HS-5 (cell line): ENCODE measurements at regions not wholly inside any gene's neighbourhood (a gene's known extent, or its start where the extent isn't known, plus 50 kb on each side); places are given as distances from the start of the nearest gene placed in this dataset.
"Not testable (repeated sequence)": the region's sequence is repeated elsewhere in the genome, so short reads cannot be mapped to it uniquely, and the experiment has no call there.

Experiments used
- DNase-seq: peaks from one replicate; pipeline ENCODE4 v3.0.0-alpha.2; 2012; ENCODE audit warnings: low read depth

DNA sequence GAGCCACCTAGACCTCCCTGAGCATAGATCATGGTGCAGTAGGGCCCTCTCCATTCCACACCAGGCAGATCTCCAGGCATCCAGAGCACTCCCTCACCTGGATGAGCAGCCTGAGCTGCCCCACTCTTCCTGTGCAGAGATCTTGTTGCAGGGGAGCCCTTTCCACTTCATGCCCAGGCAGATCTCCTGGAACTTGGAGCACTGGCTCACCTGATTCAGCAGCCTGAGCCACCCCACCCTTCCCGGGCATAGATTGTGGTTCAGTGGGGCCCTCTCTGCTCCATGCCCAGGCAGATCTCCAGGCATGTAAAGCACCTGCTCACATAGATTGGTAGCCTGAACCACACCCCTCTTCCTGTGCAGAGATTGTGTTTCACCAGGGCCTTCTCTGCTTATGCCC, 78.0 kb downstream of the SEC16B start:
- no peak for DNase-seq

DNA sequence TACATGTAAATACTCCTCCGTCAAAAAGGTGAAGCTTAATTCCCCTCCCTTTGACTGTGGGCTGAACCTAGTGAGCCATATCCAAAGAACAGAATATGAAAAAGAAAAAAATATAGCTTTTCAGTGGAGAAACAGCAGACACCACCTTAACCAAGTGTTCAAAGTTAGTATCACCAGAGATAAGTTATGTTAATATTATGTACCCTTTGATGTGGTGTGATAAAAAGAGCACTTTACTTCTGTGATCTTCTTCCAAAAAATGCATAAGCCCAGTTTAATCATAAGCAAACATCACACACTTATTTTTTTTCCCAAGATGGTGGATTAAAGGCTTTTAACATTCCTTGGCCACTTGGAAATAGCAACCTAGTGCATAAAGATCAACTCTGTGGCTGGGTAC, 79.4 kb downstream of the SEC16B start:
- DNase-seq: no peak

DNA sequence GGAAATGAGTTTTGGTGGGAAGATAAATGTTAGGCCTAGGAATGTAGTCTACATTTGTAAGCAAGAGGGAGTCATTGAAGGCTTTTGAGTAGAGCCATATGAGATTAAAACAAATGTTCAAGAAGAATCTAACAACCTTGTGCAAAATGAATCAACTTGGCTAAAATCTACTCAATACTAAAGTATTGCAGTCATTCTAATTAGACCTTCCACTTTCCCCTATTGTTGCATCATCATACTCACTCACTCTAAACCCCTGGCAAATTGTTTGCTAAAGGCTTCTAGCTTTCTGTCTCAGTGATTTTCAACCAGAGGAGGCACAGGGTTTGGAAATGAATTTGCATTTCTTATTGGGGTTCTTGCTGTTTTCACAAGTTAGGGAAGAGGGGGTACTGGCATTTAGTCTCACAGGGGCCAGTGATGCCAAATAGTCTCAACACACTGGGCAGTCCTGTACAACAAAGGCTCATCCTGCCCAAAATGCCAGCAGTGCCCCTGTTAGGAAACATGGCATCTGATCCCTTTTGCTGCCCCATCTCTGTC, 85.3 kb downstream of the SEC16B start:
- no peak for DNase-seq

DNA sequence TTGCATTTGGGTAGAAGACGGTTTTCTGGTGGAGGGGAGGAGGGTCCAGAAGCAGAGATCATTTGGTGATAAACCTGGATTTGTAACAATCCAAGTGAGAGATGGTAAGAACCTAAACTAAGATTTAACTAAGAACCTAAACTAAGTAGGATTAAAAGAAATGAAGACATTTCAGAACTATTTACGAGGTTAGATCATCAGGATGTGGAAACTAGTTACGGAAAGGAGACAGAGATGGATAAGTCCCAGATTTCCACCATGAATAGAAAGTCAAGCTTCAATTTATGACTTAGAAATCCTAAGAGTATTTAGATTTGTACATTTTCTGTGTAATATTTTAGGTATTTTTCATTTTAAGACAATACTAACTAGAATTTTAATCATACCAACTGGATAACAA, 86.3 kb downstream of the SEC16B start:
- no peak for DNase-seq

DNA sequence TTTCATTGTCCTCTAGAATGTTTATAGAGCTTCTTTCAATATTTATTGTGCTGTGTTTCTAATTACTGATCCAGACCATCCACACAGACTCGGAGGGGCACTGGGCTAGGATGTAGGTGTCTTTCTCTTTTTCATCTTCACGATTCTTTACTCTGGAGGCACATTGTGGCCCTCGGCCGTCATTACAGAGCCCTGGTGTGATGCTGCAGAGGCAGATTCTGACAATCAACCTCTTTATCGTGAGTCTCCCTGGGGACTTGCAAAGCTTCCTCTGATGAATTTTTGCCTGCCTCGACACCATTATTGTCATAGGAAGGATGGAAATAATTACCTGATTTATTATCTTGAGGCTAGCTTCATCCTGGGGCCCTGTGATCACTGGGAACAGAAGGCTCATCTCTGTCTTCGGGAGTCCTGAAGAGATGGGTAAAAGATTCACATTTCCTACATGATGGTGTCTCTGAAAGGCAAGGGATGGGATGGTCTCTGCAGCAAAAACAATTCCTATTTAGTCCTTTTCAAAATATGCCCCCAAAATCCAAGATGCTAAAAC, 89.4 kb downstream of the SEC16B start:
- no peak for DNase-seq

DNA sequence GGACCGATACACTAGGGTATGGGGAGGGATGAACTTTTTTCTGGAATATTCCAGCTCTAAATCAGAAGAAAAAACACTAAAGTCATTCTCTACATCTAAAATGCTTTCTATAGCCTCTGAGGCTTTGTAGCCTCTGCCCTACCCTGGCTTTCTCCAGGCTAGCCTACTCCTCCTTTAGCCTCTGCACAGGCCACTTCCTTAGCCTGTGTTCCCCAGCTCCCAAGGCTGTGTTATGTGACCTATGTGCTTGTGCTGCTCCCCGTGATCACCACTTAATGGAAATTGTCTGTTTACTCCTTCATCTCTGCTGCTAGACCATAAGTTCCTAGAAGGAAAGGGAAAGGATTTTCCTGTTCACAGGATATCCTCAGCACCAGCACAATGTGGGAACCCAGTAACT, 92.8 kb downstream of the SEC16B start:
- DNase-seq: no peak

DNA sequence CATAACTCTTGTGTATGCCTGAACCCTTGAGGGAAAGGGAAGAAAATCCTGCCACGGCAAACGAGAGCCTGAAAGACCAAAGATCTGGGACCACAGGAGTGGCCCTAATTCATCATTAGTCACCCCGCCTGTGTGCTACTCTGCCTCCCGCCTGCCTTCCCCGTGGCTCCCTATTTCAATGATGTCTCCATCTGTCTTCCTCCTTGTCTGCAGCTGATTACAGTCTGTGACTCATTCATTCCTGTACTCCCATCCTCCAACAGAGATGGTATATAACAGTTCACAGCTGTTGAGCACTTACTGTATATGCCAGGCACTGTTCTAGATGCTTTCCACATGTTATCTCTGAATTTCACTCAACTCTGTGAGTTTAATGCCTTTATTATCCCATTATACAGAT, 96.6 kb downstream of the SEC16B start:
- peak; percentile 63 for DNase-seq

DNA sequence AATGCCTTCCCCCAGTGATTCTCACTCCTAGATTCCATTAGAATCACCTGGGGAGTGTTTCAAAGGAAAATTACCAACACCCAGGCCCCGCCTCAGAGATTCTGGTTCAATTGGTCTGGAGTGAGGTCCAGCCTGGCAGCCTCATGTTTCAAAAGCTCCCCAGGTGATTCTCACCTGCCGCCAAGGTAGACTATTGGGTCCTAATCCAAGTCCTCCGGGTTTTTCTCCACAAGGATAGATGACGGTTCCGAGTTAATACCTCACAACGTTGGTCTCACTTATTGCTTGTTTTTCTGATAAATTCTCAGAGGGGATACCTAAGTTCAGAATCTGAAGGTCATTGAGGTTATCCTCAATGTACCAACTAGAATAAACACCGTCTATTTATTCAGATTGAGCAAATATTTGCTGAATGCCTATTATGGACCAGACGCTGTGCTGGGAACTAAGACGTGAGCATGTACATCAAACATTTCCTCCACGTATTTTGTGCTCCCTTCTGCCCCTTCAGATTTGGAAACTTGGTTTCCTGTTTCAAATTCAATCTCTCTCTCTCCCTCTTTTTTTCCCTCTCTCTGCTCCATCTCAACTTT, 97.5 kb downstream of the SEC16B start:
- DNase-seq: no peak

DNA sequence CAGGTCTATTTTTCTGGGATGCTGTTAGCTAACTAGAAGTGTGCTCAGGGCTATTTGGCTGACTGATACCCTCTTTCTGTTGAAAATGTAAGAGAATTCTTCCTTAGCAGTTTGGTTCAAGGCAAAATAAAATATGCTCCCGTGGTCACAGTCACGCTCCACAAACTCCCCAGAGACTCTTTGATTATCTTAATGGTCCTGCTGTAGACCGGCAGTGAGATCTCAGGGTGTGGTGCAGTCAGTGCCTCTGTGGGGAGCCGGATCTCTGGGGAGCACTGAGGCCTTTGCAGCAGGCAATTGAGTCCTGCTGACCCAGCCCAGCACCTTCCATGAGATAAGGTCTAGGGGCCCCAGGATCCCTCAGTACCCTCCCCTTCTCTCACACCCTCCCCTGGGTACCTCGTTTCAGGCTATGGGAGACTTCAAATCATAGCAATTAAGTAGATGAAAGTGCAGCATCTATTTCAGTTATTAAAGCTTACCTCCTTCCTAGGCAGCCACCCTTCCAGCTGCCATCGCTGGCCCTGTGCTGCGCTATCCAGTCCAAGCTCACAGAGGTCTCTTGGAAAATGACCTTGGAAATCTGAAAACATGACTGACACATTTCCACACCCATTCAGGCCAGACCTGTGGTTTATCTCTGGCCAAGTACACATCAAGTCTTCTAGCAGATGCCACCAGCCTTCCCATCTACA, 98.1 kb downstream of the SEC16B start:
- DNase-seq: no peak

DNA sequence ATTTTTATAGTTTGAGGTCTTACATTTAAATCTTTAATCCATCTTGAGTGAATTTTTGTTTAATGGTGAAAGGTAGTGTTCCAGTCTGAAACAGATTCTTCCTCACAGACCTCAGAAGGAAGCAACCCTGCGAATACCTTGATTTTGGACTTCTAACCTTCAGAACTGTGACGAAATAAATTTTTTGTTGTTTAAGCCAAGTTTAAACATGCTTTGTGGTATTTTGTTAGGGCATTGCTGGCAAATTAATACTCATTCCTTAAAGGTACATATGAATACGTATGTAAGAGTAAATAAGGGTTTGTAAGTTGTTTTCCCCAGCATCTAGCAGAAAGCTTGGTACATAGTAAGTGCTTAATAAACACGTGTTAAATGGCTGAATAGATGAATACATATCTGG, 100.3 kb downstream of the SEC16B start:
- no peak for DNase-seq

DNA sequence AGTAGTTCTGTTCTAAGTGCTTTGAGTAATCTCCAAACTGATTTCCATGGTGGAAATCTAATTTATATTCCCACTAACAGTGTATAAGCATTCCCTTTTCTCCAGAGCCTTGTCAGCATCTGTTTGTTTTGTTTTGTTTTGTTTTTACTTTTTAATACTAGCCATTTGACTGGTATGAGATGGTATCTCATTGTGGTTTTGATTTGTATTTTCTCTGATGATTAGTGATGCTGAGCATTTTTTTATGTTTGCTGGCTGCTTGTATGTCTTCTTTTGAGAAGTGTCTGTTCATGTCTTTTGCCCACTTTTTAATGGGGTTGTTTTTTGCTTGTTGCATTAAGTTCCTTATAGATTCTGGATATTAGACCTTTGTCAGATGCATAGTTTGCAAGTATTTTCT, 100.8 kb downstream of the SEC16B start:
- DNase-seq: not testable (repeated sequence)

DNA sequence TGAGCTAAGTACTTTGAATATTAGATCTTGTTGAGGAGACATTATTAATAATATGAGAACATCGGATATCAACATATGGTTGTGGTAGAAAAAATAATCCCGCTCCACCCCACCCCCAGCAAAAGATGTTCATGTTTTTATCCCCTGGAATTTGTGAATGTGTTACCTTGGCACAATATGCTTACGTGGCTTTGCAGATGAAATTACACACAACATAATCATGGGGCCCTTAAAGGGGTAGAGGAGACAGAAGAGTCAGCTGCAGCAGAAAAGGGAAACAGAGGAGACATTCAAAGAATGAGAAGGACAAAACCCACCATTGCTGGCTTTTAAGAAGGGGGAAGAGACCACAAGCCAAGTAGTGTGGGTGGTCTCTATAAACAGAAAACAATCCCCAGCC, 104.1 kb downstream of the SEC16B start:
- DNase-seq: no peak

DNA sequence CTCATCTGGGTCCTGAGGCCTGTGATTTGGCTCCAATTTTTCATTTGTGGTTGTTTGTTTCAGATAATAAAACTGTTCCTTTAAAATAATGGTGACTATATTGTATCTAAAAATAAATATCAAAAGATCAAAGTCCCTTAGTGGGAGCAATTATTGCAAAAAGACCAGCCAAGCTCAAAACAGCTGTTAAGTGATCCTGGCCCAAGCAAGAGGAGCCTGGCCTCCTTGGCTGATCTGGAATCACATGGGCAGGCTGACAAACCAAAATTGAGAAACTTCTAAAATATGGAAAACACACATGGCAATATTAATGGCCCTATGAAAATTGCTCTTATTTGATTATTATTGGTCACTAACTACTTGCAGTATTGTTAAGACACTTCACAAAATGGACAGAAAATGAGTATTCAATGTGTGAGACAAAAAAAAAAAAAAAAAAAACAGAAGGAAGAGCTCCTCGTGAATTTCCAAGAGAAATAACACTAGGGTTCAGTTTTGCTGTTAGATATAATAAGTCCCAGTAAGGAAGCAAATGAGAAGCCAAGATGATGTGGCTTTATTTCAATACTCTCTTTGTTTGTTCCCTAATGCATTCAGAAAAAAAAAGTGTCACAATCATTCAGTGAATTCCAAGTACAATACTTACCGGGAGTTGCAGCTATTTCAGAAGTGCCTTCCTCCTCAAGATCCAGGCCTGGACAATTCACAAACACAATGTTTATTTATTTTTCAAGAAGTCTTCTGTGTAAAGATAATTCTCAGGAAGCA, 105.1 kb downstream of the SEC16B start:
- no peak for DNase-seq

DNA sequence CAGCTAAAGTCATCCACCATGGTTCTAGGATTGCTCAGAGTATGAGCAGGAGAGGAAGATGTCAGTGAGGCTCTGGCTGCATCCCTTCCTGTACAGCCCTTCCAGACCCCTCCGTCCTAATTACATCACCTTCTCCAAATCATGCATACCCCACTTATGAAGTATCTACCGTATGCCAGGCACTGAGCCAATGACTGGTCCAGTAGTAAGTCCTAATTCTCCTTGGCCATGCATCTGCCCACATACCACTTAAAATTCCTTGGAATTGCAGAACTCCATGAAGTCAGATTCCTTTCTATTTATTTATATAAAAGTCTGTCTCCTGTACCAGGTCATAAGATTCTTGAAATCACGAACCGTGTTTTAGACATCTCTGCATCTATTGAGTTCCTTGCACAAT, 106.1 kb downstream of the SEC16B start:
- DNase-seq: no peak

DNA sequence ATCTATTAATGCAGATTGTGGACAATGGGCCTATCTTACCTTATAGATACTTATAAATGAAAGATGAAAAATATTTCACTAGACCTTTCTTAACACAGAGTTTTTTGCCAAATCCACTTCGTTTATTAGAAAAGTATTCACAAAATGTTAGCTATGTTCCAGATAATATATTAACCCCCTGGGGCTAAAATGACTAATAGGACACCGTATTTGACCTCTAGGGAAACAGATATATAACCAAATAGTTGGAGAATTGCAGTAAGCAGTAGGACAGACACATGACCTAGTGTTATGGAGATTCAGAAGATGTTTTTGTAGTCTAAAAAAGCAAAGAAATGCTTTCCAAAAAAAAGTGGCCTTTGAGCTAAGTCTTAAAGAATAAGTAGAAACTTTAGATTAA, 106.9 kb downstream of the SEC16B start:
- no peak for DNase-seq

DNA sequence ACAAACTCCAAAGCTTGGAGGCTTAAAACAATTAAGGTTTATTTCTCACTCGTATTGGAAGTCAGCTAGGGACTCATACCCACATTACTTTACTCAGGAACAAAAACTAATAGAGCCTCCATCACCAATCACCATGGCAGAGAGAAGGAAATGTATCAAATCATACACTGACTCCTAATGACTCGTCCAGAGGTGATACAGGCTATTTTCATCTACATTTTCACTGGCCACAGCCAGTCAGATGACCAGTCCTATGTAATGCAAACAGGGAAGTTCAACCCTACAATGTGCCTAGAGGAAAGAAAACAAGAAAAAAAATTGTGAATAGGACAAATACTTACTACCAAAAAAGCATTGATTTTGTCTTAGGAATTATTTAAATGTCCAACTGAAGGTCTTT, 110.3 kb downstream of the SEC16B start:
- DNase-seq: no peak

DNA sequence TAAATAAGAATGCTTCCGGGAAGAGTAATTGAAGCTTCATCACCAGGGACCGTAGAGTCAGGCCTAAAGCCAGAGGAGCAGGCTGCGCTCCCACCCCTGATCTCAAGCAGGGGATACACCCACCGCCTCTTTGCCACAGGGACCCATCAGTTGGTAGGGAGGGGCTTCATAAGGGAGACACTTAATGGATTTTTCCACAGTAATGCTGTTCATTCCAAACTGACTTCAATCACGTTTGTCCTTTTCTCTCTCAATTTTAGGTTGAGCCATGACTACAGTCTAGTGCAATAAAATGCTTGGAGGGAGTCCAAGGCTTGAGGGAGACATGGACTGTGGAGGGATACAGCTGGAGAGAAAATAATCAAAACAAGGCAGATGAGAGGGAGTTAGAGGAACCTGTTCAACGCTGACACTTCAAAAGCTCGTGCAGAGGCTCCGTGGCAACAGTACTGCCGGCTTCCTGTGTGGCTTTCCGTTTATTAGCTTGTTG, 111.5 kb downstream of the SEC16B start:
- no peak for DNase-seq

DNA sequence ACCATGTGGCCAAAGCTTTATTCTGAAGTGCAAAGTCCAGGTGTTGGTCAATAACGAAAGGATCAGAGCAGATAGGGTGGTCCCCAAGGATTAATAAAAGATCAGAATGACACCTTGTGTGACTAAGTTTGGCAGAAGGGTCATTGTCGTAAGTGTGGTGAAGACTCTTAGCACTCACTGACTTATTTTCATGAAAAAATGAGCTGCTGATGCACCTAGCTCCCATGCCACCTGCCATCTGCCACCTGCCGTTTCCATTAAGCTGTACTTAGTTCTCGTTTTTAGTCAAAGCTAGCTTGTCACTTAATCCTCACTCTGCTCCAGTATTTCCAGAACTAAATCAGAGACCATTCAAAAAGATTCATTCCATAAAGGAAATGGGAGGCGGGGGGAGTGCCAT, 112.6 kb downstream of the SEC16B start:
- no peak for DNase-seq

DNA sequence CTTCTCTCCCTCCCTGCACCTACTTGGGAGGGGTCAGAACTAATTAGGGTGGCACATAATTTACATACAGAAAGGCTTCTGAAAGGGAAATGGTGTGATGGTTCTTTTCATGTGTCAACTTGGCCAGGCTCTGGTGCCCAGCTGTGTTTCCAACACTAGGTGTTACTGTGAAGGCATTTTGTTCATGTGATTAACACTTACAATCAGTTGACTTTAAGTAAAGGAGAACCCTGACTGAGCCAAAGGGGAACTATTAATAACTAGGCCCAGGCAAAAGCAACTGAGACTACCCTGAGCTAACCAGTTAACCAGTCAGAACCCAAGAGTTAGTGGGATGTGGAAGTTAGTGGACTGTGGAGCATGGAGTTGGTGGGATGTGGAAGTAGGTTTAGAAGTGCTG, 114.9 kb downstream of the SEC16B start:
- DNase-seq: no peak

DNA sequence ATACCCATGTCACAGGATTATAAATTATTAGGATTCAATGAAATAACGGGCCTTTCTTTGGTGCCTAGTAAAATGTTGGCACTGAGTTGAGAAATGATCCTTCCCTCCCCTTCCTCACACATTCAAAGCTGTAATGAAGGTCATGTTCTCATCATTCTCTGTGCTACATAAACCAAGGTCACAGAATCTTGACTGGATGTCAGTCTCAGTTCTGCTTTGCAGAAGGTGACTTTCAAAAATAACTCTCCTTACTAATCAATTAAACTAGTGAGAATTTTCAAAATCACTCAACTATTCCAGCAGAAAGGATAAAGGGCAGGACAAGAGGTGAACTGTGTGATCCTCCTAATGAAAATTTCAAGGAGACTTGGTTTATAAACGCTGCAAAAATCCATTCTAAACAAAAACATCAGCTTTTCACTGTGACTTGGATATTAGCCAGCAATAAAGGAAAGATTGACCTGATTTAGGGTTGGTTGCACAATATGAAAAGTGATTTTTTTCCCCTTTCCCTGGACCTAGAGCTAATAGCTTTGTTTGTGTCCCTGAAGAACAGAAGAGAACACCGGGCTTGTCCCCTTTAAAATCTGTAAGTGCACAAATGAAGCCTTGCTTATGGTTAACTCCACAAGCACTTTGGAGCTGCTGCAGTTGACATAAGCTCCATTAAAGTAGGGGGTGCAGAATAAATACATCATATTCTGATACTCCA, 120.1 kb downstream of the SEC16B start:
- DNase-seq: no peak

DNA sequence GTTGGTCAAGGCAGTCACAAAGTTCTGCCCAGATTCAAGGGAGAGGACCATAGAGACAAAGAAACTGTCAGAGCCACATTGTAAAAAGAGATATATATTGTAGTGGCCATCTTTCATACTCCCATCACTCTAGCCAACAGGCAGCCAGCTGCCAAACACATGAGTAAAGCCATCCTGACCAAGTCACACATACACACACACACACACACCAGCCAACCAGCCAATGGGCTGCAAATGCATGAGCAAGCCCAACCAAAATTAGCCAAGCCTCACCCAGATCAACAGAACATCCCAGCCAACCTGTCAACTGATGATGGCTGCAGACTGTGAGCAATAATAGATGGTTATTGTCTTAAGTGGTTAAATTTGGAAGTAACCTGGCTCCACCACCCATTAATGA, 120.7 kb downstream of the SEC16B start:
- DNase-seq: no peak

DNA sequence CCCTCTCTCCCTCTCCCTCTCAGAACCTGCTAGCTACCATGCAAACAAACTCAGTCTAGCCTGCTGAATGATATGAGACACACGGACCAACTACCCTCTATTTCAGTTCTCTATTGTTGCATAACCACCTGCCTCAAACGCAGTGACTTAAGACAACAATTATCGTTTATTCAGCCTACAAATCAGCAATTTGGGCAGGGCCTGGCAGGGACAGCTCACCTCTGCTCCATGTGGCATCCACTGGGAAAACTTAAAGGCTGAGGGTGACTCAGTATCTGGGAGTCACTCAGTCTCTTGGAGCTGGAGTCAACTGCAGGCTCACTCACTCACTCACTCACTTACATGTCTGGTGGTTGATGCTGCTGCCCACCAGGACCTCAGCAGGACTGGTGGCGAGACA, 121.3 kb downstream of the SEC16B start:
- peak; percentile 15 for DNase-seq
